ENCODE measurements at regions not wholly inside any gene's neighbourhood (a gene's known extent, or its start where the extent isn't known, plus 50 kb on each side); places are given as distances from the start of the nearest gene placed in this dataset.

GRCh38 chr5:101160002-101160401, 256.9 kb upstream of the ST8SIA4 start (continued):
- TF ChIP-seq TCF7L2 (IDR thresholded peaks at IDR 0.05; ENCODE audit: low read depth, low read length), result no peak

- no peaks in the 10 kb centered on the region for H3K27me3 ChIP-seq (ENCODE audit: control insufficient read depth in 2 of 2, insufficient read depth in 2 of 2, low read length in 2 of 2)
- no peaks in the 10 kb centered on the region for H3K9me3 ChIP-seq (replicated peaks; ENCODE audit: control insufficient read depth, insufficient read depth, low read depth, low read length)
- no peaks in the 10 kb centered on the region for H3K4me1 ChIP-seq (replicated peaks in 1 of 2; ENCODE audit: control insufficient read depth in 2 of 2, insufficient read depth in 2 of 2, low read length in 2 of 2)
- no peaks in the 10 kb centered on the region for H3K9me1 ChIP-seq (ENCODE audit: control insufficient read depth, insufficient read depth, low read length)
- ATAC-seq (no peak), FAIRE-seq (no peak), DNase-seq (ENCODE audit: extremely low read depth in 1 of 4, low spot score in 3 of 4) (no peak)
- no peaks in the 10 kb centered on the region for H3K36me3 ChIP-seq (ENCODE audit: control insufficient read depth, insufficient read depth, low read length)
- H2AFZ ChIP-seq (ENCODE audit: low read depth, low read length), result no peak overlapping the region
- 10% methylated on average over 2 of the region's 2 CpGs for WGBS (ENCODE audit: insufficient coverage, low coverage, missing lambda C conversion rate)
- no peak overlapping the region for H3K4me2 ChIP-seq (ENCODE audit: insufficient read depth, low read length)
- no peak for TF ChIP-seq KAT7 (CRISPR knock-in tag; IDR thresholded peaks at IDR 0.05; ENCODE audit: borderline replicate concordance)
- TF ChIP-seq CREB3L1 (IDR thresholded peaks at IDR 0.05; ENCODE audit: borderline replicate concordance, low read depth), result no peak
- TF ChIP-seq ASH1L (IDR thresholded peaks at IDR 0.05; ENCODE audit: borderline replicate concordance, low read depth, partially characterized antibody), result no peak
- no peak for TF ChIP-seq POU5F1 (IDR thresholded peaks at IDR 0.05; ENCODE audit: borderline replicate concordance, low read depth, low read length, partially characterized antibody)
- TF ChIP-seq CHD4 (IDR thresholded peaks at IDR 0.05; ENCODE audit: insufficient read depth, insufficient replicate concordance, low read depth, low read length, poor library complexity, severe bottlenecking), result no peak
- no peak for TF ChIP-seq POLR2H (tag; IDR thresholded peaks at IDR 0.05; ENCODE audit: low read depth)
- TF ChIP-seq KDM2B (CRISPR knock-in tag; IDR thresholded peaks at IDR 0.05), result no peak
- TF ChIP-seq TRIM25 (IDR thresholded peaks at IDR 0.05; ENCODE audit: borderline replicate concordance), result no peak
- no peak for TF ChIP-seq KLF16 (IDR thresholded peaks at IDR 0.05)
- TF ChIP-seq PYGO2 (tag; IDR thresholded peaks at IDR 0.05), result no peak
- TF ChIP-seq ZBED1 (IDR thresholded peaks at IDR 0.05), result no peak
- no peak for TF ChIP-seq NELFE (IDR thresholded peaks at IDR 0.05; ENCODE audit: insufficient read depth, insufficient read length)
- no peak for TF ChIP-seq HIVEP1 (CRISPR knock-in tag; IDR thresholded peaks at IDR 0.05)
- no peak overlapping the region for H3K27ac ChIP-seq (ENCODE audit: extremely low read depth, low read depth, low read length)
- no peaks in the 10 kb centered on the region for H3K79me2 ChIP-seq (ENCODE audit: control insufficient read depth, insufficient read depth, low read length)
- no peak overlapping the region for H3K9ac ChIP-seq (ENCODE audit: insufficient read depth in 1 of 2, low read depth in 2 of 2, low read length in 2 of 2)
- CTCF ChIA-PET (ENCODE audit: low intra/inter-chr PET ratio), result no interaction called here
- in situ Hi-C loops (cut with MboI) (no loop called here), intact Hi-C loops (cut with micrococcal nuclease) (no loop called here)
- H3K4me3 ChIP-seq, result no peak overlapping the region
- POLR2A ChIA-PET, result no interaction called here
- no peaks in the 10 kb centered on the region for H4K20me1 ChIP-seq (replicated peaks; ENCODE audit: control insufficient read depth, insufficient read depth, low read length)
- BruUV-seq (replicated peaks), result no TSS peak
Measured at GRCh38 chr5:101159006-101159405, 255.9 kb upstream of the ST8SIA4 start.

All from K562 (cell line).